RCC 7860 (cell line): ENCODE measurements at regions not wholly inside any gene's neighbourhood (a gene's known extent, or its start where the extent isn't known, plus 50 kb on each side); places are given as distances from the start of the nearest gene placed in this dataset.
"Not testable (repeated sequence)": the region's sequence is repeated elsewhere in the genome, so short reads cannot be mapped to it uniquely, and the experiment has no call there.

Source experiments
- DNase-seq: peaks from one replicate; pipeline ENCODE4 v3.0.0-alpha.2; 2015; ENCODE audit warnings: low spot score
- FAIRE-seq: peaks from 2 replicates; lab custom pipeline; 2012; peaks lifted over from hg19 to GRCh38; lab: Jason Lieb, UNC

- DNase-seq (no peak), FAIRE-seq (no peak)
Measured at GRCh38 chr2:72078773-72079172, 68.9 kb downstream of the CYP26B1 start.

- DNase-seq = no peak
- FAIRE-seq = no peak
Measured at GRCh38 chr2:72077702-72078169, 69.9 kb downstream of the CYP26B1 start.

GRCh38 chr2:72073373-72073772 is 74.3 kb downstream of the CYP26B1 start:
- DNase-seq, FAIRE-seq: not testable (repeated sequence)

- FAIRE-seq = not testable (repeated sequence)
Measured at GRCh38 chr2:72064197-72064596, 83.5 kb downstream of the CYP26B1 start.

GRCh38 chr2:72062336-72062735 is 85.3 kb downstream of the CYP26B1 start:
- no peak for FAIRE-seq
- no peak for DNase-seq

More at GRCh38 chr2:72064197-72064596, 83.5 kb downstream of the CYP26B1 start:
- DNase-seq = not testable (repeated sequence)

- FAIRE-seq (no peak), DNase-seq (no peak)
Measured at GRCh38 chr2:72057308-72057707, 90.4 kb downstream of the CYP26B1 start.

GRCh38 chr2:72051971-72052505 is 95.6 kb downstream of the CYP26B1 start:
- DNase-seq = no peak
- no peak for FAIRE-seq

GRCh38 chr2:72051204-72051603 is 96.5 kb downstream of the CYP26B1 start:
- FAIRE-seq (no peak), DNase-seq (no peak)

- DNase-seq (no peak), FAIRE-seq (no peak)
Measured at GRCh38 chr2:72050734-72051133, 96.9 kb downstream of the CYP26B1 start.

- DNase-seq = no peak
- FAIRE-seq = no peak
Measured at GRCh38 chr2:72048881-72049477, 98.7 kb downstream of the CYP26B1 start.

GRCh38 chr2:72043985-72044384 is 103.7 kb downstream of the CYP26B1 start:
- FAIRE-seq = no peak

GRCh38 chr2:72041638-72042111 is 106.0 kb downstream of the CYP26B1 start:
- DNase-seq (no peak), FAIRE-seq (no peak)

More at GRCh38 chr2:72043985-72044384, 103.7 kb downstream of the CYP26B1 start:
- no peak for DNase-seq

GRCh38 chr2:72040629-72041571 is 106.8 kb downstream of the CYP26B1 start:
- no peak for FAIRE-seq
- DNase-seq = peak; percentile 16

- DNase-seq = no peak
- no peak for FAIRE-seq
Measured at GRCh38 chr2:72038524-72038923, 109.1 kb downstream of the CYP26B1 start.

GRCh38 chr2:72037261-72037666 is 110.4 kb downstream of the CYP26B1 start:
- no peak for DNase-seq
- FAIRE-seq = no peak

GRCh38 chr2:72036595-72036994 is 111.1 kb downstream of the CYP26B1 start:
- DNase-seq (no peak), FAIRE-seq (no peak)

GRCh38 chr2:72036173-72036545 is 111.5 kb downstream of the CYP26B1 start:
- DNase-seq (no peak), FAIRE-seq (no peak)

GRCh38 chr2:72035518-72036172 is 112.0 kb downstream of the CYP26B1 start:
- DNase-seq (no peak), FAIRE-seq (no peak)

- DNase-seq (no peak), FAIRE-seq (no peak)
Measured at GRCh38 chr2:72034353-72035095, 113.1 kb downstream of the CYP26B1 start.

- no peak for DNase-seq
- no peak for FAIRE-seq
Measured at GRCh38 chr2:72033636-72034035, 114.0 kb downstream of the CYP26B1 start.
